ENCODE measurements at regions not wholly inside any gene's neighbourhood (a gene's known extent, or its start where the extent isn't known, plus 50 kb on each side); places are given as distances from the start of the nearest gene placed in this dataset.
"Not testable (repeated sequence)": the region's sequence is repeated elsewhere in the genome, so short reads cannot be mapped to it uniquely, and the experiment has no call there.

GRCh38 chr11:29163231-29163630 lies 853.6 kb downstream of the KCNA4 start:
- DNase-seq (ENCODE audit: low read depth in 2 of 2) = no peak

- no peak for DNase-seq (ENCODE audit: low read depth in 2 of 2)
Observed at GRCh38 chr11:29162491-29162890, 854.3 kb downstream of the KCNA4 start.

GRCh38 chr11:29161191-29161590 lies 855.6 kb downstream of the KCNA4 start:
- DNase-seq (ENCODE audit: low read depth in 2 of 2) = no peak

- no peak for DNase-seq (ENCODE audit: low read depth in 2 of 2)
Observed at GRCh38 chr11:29159552-29160465, 857.0 kb downstream of the KCNA4 start.

GRCh38 chr11:29153078-29153477 lies 863.8 kb downstream of the KCNA4 start:
- DNase-seq (ENCODE audit: low read depth in 2 of 2) = no peak

- not testable (repeated sequence) for DNase-seq (ENCODE audit: low read depth in 2 of 2)
Observed at GRCh38 chr11:29142573-29142972, 874.3 kb downstream of the KCNA4 start.

GRCh38 chr11:29135504-29135903 lies 881.3 kb downstream of the KCNA4 start:
- DNase-seq (ENCODE audit: low read depth in 2 of 2) = no peak

- DNase-seq (ENCODE audit: low read depth in 2 of 2) = no peak
Observed at GRCh38 chr11:29131055-29131454, 885.8 kb downstream of the KCNA4 start.

- no peak for DNase-seq (ENCODE audit: low read depth in 2 of 2)
Observed at GRCh38 chr11:29129844-29130243, 887.0 kb downstream of the KCNA4 start.

GRCh38 chr11:29127461-29127860 lies 889.4 kb downstream of the KCNA4 start:
- no peak for DNase-seq (ENCODE audit: low read depth in 2 of 2)

GRCh38 chr11:29125606-29126005 lies 891.2 kb downstream of the KCNA4 start:
- no peak for DNase-seq (ENCODE audit: low read depth in 2 of 2)

GRCh38 chr11:29124470-29124869 lies 892.4 kb downstream of the KCNA4 start:
- no peak for DNase-seq (ENCODE audit: low read depth in 2 of 2)

GRCh38 chr11:29119707-29120618 lies 896.9 kb downstream of the KCNA4 start:
- DNase-seq (ENCODE audit: low read depth in 2 of 2) = no peak

- DNase-seq (ENCODE audit: low read depth in 2 of 2) = no peak
Observed at GRCh38 chr11:29119116-29119515, 897.7 kb downstream of the KCNA4 start.

GRCh38 chr11:29100967-29101366 lies 915.9 kb downstream of the KCNA4 start:
- no peak for DNase-seq (ENCODE audit: low read depth in 2 of 2)

- no peak for DNase-seq (ENCODE audit: low read depth in 2 of 2)
Observed at GRCh38 chr11:29095821-29096220, 921.0 kb downstream of the KCNA4 start.

- DNase-seq (ENCODE audit: low read depth in 2 of 2) = no peak
Observed at GRCh38 chr11:29093416-29094120, 923.3 kb downstream of the KCNA4 start.

GRCh38 chr11:29087200-29087812 lies 929.5 kb downstream of the KCNA4 start:
- DNase-seq (ENCODE audit: low read depth in 2 of 2) = no peak

GRCh38 chr11:29075726-29076125 lies 941.1 kb downstream of the KCNA4 start:
- no peak for DNase-seq (ENCODE audit: low read depth in 2 of 2)

- no peak for DNase-seq (ENCODE audit: low read depth in 2 of 2)
Observed at GRCh38 chr11:29063630-29064361, 953.0 kb downstream of the KCNA4 start.

GRCh38 chr11:29061452-29061851 lies 953.3 kb downstream of the METTL15 start:
- DNase-seq (ENCODE audit: low read depth in 2 of 2) = no peak

All from stimulated activated CD4-positive, alpha-beta T cell treated with anti-CD3 and anti-CD28 coated beads, Interleukin-12 subunit alpha, Interleukin-12 subunit beta, amount 100 ng/mL, for 24 hours (primary cell).